OCI-LY1 (cell line): ENCODE measurements at regions not wholly inside any gene's neighbourhood (a gene's known extent, or its start where the extent isn't known, plus 50 kb on each side); places are given as distances from the start of the nearest gene placed in this dataset.

ENCODE experiments used
- H2AFZ ChIP-seq: fragments of 200-600 bp; sonication (generic), shearing (Covaris generic); 2 replicates; pipeline ENCODE4 v1.6.0; 2014; ENCODE audit warnings: antibody characterized with exemption, mild to moderate bottlenecking, low read length
- H3F3A ChIP-seq: fragments of 200-600 bp; sonication (generic), shearing (Covaris generic); 2 replicates; pipeline ENCODE4 v1.6.0; 2014; ENCODE audit warnings: mild to moderate bottlenecking, antibody characterized with exemption, low read length, moderate library complexity; ENCODE audit not compliant: insufficient read depth
- H3K27ac ChIP-seq: fragments of 200-600 bp; sonication (generic); 2 replicates; pipeline ENCODE4 v1.5.1; 2014; ENCODE audit warnings: low read length, mixed run types, mild to moderate bottlenecking, low read depth; ENCODE audit not compliant: poor library complexity, severe bottlenecking
- H3K27me3 ChIP-seq: fragments of 200-600 bp; sonication (generic); 2 replicates; pipeline ENCODE4 v1.6.0; 2014; ENCODE audit warnings: antibody characterized with exemption, mild to moderate bottlenecking, low read length, moderate library complexity; ENCODE audit not compliant: insufficient read depth
- H3K36me3 ChIP-seq: fragments of 200-600 bp; sonication (generic); 2 replicates; pipeline ENCODE4 v1.6.1; 2014; ENCODE audit warnings: mild to moderate bottlenecking, antibody characterized with exemption, low read length, moderate library complexity, mixed read lengths; ENCODE audit not compliant: insufficient read depth
- H3K4me1 ChIP-seq: fragments of 200-600 bp; sonication (generic); 2 replicates; pipeline ENCODE4 v1.5.1; 2014; ENCODE audit warnings: mild to moderate bottlenecking, low read length, moderate library complexity; ENCODE audit not compliant: insufficient read depth, severe bottlenecking
- H3K4me2 ChIP-seq: fragments of 200-600 bp; sonication (generic), shearing (Covaris generic); 2 replicates; pipeline ENCODE4 v1.6.1; 2014; ENCODE audit warnings: low read length
- H3K4me3 ChIP-seq: fragments of 200-600 bp; sonication (generic); 2 replicates; pipeline ENCODE4 v1.5.1; 2014; ENCODE audit warnings: low read length, low read depth, mild to moderate bottlenecking, mixed read lengths; ENCODE audit not compliant: poor library complexity, severe bottlenecking
- H3K79me2 ChIP-seq: fragments of 200-600 bp; shearing (Covaris generic); 2 replicates; pipeline ENCODE4 v1.6.1; 2016; ENCODE audit warnings: mixed run types, low read length, mixed read lengths; ENCODE audit not compliant: insufficient read depth
- H3K9ac ChIP-seq: fragments of 200-600 bp; sonication (generic), shearing (Covaris generic); 2 replicates; pipeline ENCODE4 v1.6.1; 2014; ENCODE audit warnings: mild to moderate bottlenecking, low read length, mixed read lengths
- H3K9me2 ChIP-seq: fragments of 200-600 bp; sonication (generic), shearing (Covaris generic); 2 replicates; pipeline ENCODE4 v1.6.1; 2014; ENCODE audit warnings: low read depth, mild to moderate bottlenecking, low read length, mixed read lengths
- H3K9me3 ChIP-seq: fragments of 200-600 bp; shearing (Covaris generic); 2 replicates; pipeline ENCODE4 v1.6.1; 2014; ENCODE audit warnings: low read length, mixed read lengths
- H4K20me1 ChIP-seq: fragments of 200-600 bp; sonication (generic), shearing (Covaris generic); 2 replicates; pipeline ENCODE4 v1.6.0; 2016; ENCODE audit warnings: mild to moderate bottlenecking, low read length; ENCODE audit not compliant: insufficient read depth
- EZH2 ChIP-seq: fragments of 200-600 bp; sonication (generic), shearing (Covaris generic); IDR thresholded peaks from 2 replicates; pipeline ENCODE4 v1.8.0; 2017; ENCODE audit warnings: borderline replicate concordance, mixed run types, mild to moderate bottlenecking, antibody characterized with exemption, low read length, moderate library complexity, mixed read lengths
- TF ChIP-seq, protein P1 (sequence below): fragments of 200-600 bp; sonication (generic), shearing (Covaris generic); IDR thresholded peaks from 2 replicates; pipeline ENCODE4 v1.5.1; 2017; ENCODE audit warnings: mild to moderate bottlenecking, antibody characterized with exemption, low read length, moderate library complexity, mixed read lengths

DNA sequence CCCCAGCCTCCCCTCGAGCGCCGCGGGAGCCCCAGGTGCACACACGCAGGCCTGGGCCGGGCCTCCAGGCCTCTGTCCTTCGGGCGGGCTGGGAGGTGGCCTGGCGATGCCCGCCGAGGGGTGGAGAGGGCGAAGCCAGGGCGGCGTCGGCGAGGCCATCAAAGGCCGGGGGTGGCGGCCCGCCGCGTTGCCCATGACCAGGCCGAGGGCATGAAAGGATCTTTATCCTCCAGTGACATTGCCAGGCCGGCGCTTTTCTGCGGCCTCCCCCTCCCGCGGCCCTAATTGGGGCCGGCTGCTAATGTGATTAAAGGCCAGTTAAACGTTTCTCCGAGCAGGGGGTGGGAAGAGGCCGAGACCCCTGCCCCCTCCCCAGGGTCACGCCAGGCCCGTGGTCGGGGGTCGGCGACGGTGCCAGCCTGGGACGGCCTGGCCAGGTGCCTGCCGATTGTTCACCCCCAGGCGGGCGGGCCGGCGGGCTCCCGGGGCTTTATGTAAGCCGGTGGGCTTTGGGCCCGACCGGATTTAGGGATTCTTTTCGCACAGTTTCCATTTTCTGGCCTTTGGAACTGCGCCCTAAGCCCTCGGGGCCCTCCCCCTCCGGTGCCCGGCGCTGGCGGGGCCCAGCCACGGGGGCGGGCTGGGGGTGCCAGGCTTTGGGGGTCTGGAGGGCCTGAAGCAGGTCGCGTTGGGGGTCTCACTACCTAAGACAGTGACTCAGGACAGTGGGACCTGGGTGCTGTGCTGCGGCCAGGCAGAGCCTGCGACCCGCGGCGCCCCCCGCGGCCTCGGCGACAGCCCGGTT, 103.2 kb upstream of the DIO3 start:
- H3F3A ChIP-seq, result no peaks in the 10 kb centered on the region
- H3K9me2 ChIP-seq, result no peaks in the 10 kb centered on the region
- TF ChIP-seq, protein P1, sequence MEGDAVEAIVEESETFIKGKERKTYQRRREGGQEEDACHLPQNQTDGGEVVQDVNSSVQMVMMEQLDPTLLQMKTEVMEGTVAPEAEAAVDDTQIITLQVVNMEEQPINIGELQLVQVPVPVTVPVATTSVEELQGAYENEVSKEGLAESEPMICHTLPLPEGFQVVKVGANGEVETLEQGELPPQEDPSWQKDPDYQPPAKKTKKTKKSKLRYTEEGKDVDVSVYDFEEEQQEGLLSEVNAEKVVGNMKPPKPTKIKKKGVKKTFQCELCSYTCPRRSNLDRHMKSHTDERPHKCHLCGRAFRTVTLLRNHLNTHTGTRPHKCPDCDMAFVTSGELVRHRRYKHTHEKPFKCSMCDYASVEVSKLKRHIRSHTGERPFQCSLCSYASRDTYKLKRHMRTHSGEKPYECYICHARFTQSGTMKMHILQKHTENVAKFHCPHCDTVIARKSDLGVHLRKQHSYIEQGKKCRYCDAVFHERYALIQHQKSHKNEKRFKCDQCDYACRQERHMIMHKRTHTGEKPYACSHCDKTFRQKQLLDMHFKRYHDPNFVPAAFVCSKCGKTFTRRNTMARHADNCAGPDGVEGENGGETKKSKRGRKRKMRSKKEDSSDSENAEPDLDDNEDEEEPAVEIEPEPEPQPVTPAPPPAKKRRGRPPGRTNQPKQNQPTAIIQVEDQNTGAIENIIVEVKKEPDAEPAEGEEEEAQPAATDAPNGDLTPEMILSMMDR, result no peak
- TF ChIP-seq EZH2, result no peak
- H3K27ac ChIP-seq, result no peak overlapping the region
- H3K27me3 ChIP-seq, result no peaks in the 10 kb centered on the region
- no peaks in the 10 kb centered on the region for H3K9me3 ChIP-seq
- H2AFZ ChIP-seq, result no peak overlapping the region
- no peak overlapping the region for H3K4me3 ChIP-seq
- no peak overlapping the region for H3K4me2 ChIP-seq
- H3K9ac ChIP-seq, result no peak overlapping the region
- H3K4me1 ChIP-seq, result no peaks in the 10 kb centered on the region
- no peaks in the 10 kb centered on the region for H3K36me3 ChIP-seq
- no peaks in the 10 kb centered on the region for H4K20me1 ChIP-seq
- H3K79me2 ChIP-seq, result no peaks in the 10 kb centered on the region

DNA sequence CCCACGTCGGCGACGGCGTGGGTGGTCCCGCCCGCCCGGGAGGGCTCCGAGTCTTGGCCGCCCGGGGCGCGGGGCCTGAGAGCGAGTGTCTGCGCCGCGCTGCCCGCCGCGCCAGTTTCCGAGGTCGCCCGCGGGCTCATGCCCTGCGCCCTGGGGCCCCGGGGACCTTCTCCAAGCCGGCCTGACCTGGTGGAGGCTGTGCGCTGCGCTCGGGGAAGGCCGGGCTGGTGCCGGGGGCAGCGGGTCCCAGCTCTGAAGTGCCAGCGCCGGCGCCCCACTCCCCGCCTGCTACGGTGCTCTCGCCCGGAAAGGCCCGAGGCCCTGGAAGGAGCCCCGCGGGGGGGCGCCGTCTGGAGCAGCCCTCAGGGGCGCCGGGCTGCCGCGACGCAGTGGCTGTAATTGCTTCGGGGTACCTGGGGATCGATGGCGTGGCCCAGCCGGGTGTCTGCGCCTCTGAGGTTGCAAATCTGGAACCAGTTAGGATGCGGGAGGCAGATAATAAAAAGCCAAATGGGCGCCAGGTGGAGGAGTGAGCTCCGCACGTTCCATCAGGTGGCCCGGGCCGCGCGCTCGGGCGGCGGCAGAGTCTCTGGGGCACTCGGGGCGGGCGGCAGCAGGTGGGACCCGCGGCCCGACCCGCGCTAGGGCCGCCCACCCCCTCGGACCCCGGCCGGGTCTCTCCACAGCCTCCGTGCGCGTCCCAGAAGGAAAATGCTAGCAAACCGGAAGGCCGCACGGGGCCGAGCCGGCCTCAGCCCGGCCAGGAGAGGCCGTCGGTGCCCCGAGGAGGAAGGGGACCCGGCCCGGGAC, 102.3 kb upstream of the DIO3 start:
- Histone ChIP-seq H3K27ac (no peak overlapping the region), H3K27me3 (no peaks in the 10 kb centered on the region), H3K9ac (no peak overlapping the region), H3K36me3 (no peaks in the 10 kb centered on the region), H3K9me3 (no peaks in the 10 kb centered on the region), H2AFZ (no peak overlapping the region), H4K20me1 (no peaks in the 10 kb centered on the region), H3K4me1 (no peaks in the 10 kb centered on the region), H3F3A (no peaks in the 10 kb centered on the region), H3K9me2 (no peaks in the 10 kb centered on the region), H3K4me2 (no peak overlapping the region), H3K79me2 (no peaks in the 10 kb centered on the region), H3K4me3 (no peak overlapping the region)
- TF ChIP-seq EZH2, result no peak
- TF ChIP-seq, protein P1, result no peak

DNA sequence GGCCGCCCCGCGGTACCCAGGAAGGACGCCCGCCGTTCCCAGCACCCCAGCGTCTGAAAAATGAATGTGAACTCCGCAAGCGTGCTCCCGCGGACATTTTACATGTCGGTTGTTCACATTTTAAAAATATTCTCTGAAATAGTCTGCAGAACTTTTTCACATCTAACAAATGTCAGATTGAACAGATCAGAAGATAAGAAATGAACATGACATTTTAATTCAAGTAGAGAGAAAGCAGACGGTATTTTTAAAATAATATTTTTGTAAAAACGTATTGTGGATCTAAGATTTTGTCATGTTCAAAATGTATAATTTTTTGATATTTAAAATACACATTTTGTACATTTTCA, 101.8 kb upstream of the DIO3 start:
- Histone ChIP-seq H3K36me3 (no peaks in the 10 kb centered on the region), H3K4me2 (no peak overlapping the region), H3K27me3 (no peaks in the 10 kb centered on the region), H3K4me3 (no peak overlapping the region), H3F3A (no peaks in the 10 kb centered on the region), H3K9ac (no peak overlapping the region), H3K79me2 (no peaks in the 10 kb centered on the region), H3K9me3 (no peaks in the 10 kb centered on the region), H3K4me1 (no peaks in the 10 kb centered on the region), H3K27ac (no peak overlapping the region), H3K9me2 (no peaks in the 10 kb centered on the region), H2AFZ (no peak overlapping the region), H4K20me1 (no peaks in the 10 kb centered on the region)
- TF ChIP-seq EZH2, result no peak
- TF ChIP-seq, protein P1, result no peak
